HG03060 (cell line): ENCODE measurements at regions not wholly inside any gene's neighbourhood (a gene's known extent, or its start where the extent isn't known, plus 50 kb on each side); places are given as distances from the start of the nearest gene placed in this dataset.

Source experiments
- ATAC-seq: cut with Tn5 transposase; IDR thresholded peaks from one replicate; pipeline ENCODE4 v1.9.1; 2021; ENCODE audit warnings: low read depth, moderate number of reproducible peaks; ENCODE audit not compliant: unreplicated experiment

DNA sequence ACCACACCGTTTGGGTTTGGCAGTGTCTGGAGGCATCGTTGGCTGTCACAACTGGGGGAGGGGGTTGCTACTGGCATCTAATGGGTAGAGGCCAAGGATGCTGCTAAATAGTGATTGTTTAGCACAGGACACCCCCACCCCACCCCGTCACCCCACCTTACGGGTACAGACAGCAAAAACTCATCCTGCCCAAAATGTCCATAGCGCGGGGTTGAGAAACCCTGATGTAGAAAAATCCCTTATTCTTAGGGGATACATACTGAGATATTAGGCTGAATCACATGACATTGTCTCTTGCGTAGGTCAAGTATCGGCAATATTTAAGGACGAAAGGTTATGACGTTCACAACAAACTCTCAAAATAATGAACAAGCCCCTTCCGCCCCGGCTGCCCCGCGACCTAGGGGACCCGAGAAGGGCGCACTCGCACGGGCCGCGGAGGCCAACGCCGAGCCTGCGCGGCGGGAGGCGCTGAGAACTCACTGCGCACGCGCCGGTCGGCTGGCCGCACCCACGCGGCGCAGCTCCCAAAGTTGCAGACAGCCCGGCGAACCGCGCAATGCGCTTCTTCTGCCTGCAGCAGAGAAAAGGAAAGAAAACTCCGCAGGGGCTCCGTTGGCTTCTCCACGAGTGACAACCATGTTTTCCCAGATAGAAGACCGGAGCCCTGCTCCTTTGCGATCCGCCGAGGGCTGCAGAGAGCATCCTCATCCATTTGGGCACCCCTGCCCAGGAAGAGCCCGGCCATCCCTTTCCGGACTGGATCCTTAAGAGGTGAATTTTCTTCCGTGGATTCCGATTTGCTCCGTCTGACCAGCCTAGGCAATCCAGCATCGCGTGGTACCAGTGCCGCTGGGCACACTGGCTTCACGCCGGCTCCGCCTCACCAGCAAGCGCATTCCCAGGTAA, 136.8 kb upstream of the CCDC54 start:
- ATAC-seq = peak; percentile 64

DNA sequence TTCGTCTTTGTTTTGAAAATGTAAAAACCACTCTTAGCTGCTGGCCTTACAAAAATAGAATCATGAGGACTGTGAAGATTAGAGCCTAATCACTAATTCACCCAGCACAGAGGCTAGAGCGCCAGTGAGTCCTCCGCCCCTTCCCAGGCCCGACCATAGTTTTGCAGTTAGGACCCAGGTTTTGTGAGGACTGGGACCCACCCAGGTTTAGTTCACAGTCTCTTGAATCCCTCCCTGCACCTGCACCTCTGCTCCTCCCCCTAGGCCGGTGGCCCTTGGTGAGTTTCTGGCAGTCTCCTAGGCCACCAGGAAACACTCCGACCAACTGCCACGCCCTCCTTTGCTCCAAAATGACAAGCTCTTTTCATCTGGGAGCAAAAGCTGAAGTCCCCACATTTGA, 136.0 kb upstream of the CCDC54 start:
- no peak for ATAC-seq

GRCh38 chr3:107242579-107242978, 134.7 kb upstream of the CCDC54 start:
- ATAC-seq = no peak

DNA sequence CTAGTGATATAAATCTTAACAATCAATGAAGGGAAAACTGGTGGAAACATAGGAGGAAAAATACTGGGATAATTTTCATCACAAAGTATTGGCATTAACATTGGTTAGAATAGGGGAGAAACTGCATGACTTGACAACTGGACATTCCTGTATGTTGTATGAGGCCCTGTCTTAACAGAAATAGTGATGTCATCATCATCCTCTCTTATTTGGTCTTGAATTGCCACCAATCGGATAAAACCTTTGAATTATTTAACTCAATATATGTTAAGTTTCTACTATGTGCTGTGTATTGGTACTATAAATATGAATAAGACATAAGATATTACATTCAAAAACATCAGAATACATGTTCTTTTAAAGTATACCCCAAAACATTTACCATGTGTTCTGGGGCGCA, 130.1 kb upstream of the CCDC54 start:
- no peak for ATAC-seq

DNA sequence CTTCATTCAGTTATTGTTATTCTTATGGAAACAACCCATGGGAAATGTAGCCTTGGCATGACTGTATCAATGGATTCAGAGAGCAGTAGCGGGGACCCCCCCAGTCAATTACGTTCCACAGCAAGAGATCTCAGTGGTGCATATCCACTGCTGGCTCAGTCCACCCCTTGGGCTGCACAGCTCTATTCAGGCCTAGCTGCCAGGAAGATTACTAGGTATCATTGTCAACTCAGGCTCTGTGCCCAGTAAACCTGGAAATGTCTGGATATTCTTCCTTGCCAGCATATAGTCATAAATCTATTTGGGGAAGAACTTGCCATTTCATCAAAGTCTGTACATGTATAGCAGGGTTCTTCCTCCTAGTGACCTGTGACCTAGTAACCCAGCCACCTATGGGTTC, 128.1 kb upstream of the CCDC54 start:
- ATAC-seq = no peak

GRCh38 chr3:107250221-107250620, 127.0 kb upstream of the CCDC54 start:
- ATAC-seq = no peak

DNA sequence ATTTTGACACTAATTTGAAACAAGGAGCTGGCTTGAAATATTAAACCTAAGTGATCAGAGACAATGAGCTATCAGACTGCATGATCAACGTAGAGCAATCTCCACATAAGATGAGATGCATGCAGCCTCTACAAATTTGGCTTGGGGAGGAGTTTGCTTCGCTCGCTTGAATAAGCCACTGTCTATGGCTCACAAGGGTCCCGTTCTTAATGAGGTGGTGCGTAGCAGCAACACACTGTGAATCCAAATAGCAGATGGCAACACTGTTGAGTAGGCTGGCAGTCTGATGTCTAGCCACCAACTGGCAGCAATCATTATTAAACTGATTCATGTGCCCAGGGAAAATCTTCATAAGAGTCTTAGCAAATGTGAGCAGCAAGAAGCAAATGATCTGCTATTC, 125.4 kb upstream of the CCDC54 start:
- ATAC-seq = no peak

DNA sequence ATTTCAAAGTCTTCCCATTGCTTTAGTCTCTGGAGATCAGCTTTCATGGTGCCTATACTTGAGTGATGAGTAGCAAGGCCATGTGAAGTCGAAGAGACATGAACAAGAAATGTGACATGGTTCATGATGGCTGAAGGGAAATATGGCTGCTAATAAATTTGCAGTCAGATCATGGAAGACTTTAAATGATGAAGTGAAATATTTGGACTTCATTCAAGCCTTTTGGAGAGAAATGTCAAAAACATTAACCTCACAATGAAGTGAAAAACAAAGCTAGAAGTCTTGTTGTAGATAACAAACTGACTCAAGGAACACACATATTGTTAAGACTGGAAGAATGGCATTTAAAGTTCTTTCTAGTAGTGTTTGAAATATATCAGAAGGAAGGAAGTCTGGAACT, 120.3 kb upstream of the CCDC54 start:
- ATAC-seq = no peak

- no peak for ATAC-seq
Observed at GRCh38 chr3:107258300-107258699, 118.9 kb upstream of the CCDC54 start.

DNA sequence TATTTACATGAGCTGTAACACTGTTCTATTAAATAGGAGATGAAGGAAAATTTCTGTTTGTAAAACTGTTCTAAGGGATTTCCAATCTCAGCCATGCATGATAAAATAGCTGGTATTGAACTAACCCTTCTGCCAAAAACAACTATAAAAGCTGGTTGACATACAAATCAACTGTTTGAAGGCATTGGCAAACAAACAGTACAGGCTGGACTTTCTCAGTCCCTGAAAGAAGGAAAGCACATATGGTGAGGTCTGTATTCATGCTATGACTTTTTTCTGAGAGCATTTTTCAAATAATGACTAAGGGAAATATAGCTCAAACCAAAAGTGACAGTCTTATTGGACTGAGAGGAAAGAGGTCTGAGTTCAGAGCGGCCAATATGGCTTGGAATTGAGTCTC, 117.0 kb upstream of the CCDC54 start:
- no peak for ATAC-seq

DNA sequence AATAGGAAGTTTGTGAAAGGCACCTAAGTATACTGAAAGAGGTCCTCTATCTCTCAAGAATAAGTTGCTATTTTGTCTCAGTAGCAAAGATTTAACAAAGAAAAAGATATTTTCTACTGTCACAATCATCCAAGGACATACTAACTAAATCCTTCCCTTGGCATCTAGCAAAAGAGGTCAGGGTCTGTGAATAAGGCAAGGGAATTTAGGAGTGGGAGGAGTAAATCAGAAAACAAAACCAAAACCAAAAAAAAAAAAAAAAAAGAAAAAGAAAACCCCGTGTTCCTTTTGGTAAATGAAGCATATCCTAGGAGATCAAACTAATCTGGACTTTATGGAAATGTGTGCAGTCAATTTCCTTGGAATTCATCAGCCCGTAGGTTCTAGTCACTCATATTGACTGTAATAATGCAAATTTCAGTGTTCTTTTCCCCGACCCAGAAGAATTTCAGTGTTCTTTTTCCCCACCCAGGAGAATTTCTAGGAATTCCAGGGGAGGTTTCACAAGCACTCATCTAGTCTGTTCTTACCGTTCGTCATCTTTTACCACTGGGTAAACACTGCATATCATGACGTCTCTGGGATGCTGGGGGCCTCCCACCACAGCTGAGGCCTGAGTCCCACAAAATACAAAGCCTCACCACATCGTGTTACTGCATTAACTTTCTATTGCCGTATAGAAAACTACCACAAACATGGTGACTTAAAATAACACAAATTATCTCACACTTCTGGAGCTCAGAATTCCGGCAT, 113.8 kb upstream of the CCDC54 start:
- no peak for ATAC-seq

DNA sequence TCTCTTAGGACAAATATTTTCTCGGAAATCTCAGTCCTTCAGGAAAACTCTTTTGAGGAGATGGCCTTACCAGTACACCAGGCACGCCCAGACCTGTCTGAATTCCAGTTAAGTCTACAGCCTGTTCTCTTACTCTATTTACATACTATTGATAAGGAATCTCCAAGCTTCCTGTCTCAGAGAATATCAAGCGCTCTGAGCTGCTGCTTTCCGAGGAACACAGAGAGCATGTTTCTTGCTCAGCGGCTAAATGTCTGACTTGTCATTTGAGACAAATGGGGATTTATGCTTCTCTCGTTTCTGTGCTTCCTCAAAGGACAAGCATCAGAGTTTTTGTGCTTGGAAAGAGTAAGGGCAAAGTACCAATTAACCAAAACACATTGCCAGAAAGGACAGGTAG, 112.4 kb upstream of the CCDC54 start:
- no peak for ATAC-seq

- no peak for ATAC-seq
Observed at GRCh38 chr3:107265526-107265925, 111.7 kb upstream of the CCDC54 start.

GRCh38 chr3:107268469-107268868, 108.8 kb upstream of the CCDC54 start:
- ATAC-seq = no peak

DNA sequence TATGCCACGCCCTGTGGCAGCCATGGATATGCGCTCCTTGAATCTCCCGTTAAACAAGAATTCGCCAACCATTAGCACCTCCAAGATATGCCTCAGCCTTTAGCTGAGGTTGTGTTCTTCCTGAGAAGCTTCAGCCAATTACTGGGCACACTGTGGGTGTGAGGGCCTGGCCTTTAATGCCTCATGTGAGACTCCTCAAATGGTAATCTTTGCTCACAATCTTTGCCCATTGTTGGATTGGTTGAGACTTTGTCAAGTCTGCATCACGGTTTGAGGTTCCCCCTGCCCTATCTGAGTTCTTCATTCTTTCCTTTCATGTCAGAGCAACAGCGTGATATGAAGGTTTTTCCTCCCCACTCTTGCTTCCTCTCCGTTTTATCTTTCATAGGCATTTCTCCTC, 108.1 kb upstream of the CCDC54 start:
- ATAC-seq = no peak

DNA sequence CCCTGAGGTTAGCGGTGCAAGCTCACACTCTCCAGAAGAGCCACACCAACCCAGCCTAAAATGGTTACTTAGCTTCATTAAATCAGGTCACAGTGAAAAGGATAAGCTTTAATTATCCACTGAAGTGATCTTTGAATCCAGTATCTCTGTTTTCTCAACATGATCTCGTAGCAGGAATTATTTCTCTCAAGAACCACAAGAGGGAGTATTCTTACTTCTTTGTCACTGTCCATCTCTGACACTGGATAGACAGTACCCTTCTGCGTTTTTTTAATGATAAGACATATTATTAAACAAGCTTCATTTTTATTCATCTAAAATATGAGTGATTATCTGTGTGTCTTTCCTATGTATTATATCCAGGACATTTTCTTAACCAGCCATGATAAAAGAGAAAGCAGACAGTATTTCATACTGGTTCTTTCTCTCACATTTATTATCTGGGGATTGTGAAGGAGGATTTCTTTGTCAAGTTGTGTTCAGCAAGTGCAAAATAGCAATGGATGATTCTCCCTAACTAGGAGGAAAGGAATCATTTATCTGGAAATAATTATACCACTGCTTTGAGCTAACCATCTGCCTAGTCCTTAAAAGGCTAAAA, 105.4 kb upstream of the CCDC54 start:
- peak; percentile 45 for ATAC-seq

GRCh38 chr3:107272471-107272870, 104.8 kb upstream of the CCDC54 start:
- no peak for ATAC-seq

GRCh38 chr3:107272885-107273284, 104.4 kb upstream of the CCDC54 start:
- ATAC-seq = no peak

DNA sequence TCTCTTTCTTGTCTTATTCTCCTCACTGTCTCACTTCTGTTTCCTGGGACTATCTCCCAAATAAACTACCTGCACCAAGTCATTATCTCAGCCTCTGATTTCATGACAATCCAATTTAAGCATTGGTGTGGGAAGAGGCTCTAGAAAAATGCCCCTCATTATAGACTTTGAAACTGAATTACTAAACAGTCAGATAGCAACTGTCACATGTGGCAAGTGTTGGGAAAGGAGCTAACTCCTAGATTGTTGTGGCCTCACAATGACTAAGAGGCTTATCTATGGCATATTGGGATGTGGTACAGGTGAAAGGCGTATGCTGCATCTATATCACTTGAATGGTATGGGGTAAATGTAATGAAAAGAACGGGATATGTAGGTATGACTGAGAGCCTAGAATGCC, 103.5 kb upstream of the CCDC54 start:
- ATAC-seq = no peak

DNA sequence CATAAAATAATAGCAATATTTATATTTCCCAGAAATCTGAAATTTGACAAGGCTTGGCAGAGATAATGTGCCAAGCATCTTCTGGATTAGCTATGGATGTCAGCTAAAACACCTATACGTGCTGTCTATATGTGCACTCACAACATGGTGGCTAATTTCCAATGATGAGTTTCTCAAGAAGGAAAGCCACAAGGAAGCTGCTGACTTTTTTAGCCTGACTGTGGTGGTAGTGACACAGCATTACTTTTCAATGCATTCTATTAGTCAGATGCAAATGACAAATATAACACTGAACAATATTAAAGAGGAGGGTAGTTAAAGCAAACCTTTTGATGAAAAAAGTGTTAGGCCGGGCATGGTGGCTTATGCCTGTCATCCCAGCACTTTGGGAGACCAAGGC, 101.7 kb upstream of the CCDC54 start:
- ATAC-seq = no peak

DNA sequence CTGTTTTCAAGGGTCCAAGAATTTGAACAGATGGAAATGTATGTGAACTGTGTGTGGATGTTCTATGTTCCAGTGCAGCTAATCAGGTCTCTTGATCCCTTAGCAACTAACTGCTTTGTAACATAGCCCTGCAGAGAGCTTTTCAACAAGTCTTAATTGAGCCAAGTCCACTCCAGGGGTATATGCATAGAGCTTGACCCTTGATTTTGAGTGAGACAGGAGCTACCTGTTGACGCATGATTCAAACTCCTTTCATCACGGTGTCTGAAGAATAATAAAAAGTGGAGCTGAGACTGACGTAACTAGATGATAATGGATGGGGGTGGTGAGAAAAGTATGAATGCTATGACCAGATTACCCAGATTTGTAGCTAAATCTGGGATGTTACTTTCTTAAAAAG, 93.3 kb upstream of the CCDC54 start:
- ATAC-seq = no peak
